Trophoblast cell (in vitro differentiated cells and primary cell): ENCODE measurements at regions not wholly inside any gene's neighbourhood (a gene's known extent, or its start where the extent isn't known, plus 50 kb on each side); places are given as distances from the start of the nearest gene placed in this dataset.

Experiments used
- DNase-seq, 2 donors: peaks; one replicate each; pipeline ENCODE4 v3.0.0-alpha.2; 2016
- H2AFZ ChIP-seq: 2 replicates; pipeline ENCODE4 v1.6.1; 2013; ENCODE audit warnings: low read length, moderate library complexity, mild to moderate bottlenecking; ENCODE audit not compliant: insufficient read depth, poor library complexity
- H2AK5ac ChIP-seq: 2 replicates; pipeline ENCODE4 v1.6.1; 2013; ENCODE audit warnings: mild to moderate bottlenecking, low read length
- H2BK120ac ChIP-seq: 2 replicates; pipeline ENCODE4 v1.6.1; 2013; ENCODE audit warnings: low read length, mild to moderate bottlenecking, moderate library complexity; ENCODE audit not compliant: insufficient read depth, poor library complexity
- H2BK12ac ChIP-seq: 2 replicates; pipeline ENCODE4 v1.6.1; 2013; ENCODE audit warnings: mild to moderate bottlenecking, low read length, moderate library complexity
- H2BK5ac ChIP-seq: 2 replicates; pipeline ENCODE4 v1.6.1; 2013; ENCODE audit warnings: low read length, low read depth, moderate library complexity, mild to moderate bottlenecking; ENCODE audit not compliant: poor library complexity
- H3K14ac ChIP-seq: 2 replicates; pipeline ENCODE4 v1.6.1; 2013; ENCODE audit warnings: mild to moderate bottlenecking, low read length
- H3K18ac ChIP-seq: 2 replicates; pipeline ENCODE4 v1.6.1; 2013; ENCODE audit warnings: mild to moderate bottlenecking, low read length
- H3K23ac ChIP-seq: 2 replicates; pipeline ENCODE4 v1.6.1; 2013; ENCODE audit warnings: low read length
- H3K27ac ChIP-seq: 2 replicates; pipeline ENCODE4 v1.5.1; 2013; ENCODE audit warnings: low read depth, mild to moderate bottlenecking, inconsistent platforms, low read length, moderate library complexity
- H3K27me3 ChIP-seq: 2 replicates; pipeline ENCODE4 v1.6.1; 2013; ENCODE audit warnings: inconsistent platforms, mild to moderate bottlenecking, low read length, moderate library complexity; ENCODE audit not compliant: insufficient read depth
- H3K36me3 ChIP-seq, 2 experiments: 1 replicate in 1 of 2; 2 replicates in 1 of 2; pipeline ENCODE4 v1.6.1; 2013; ENCODE audit warnings: low read length in 2 of 2, mild to moderate bottlenecking in 2 of 2, moderate library complexity in 1 of 2; ENCODE audit not compliant: insufficient read depth in 2 of 2, control insufficient read depth in 1 of 2
- H3K4ac ChIP-seq: 2 replicates; pipeline ENCODE4 v1.6.1; 2013; ENCODE audit warnings: low read depth, mild to moderate bottlenecking, low read length, moderate library complexity
- H3K4me1 ChIP-seq, 2 experiments: 1 replicate in 1 of 2; 2 replicates in 1 of 2; pipeline ENCODE4 v1.6.1; 2013; ENCODE audit warnings: low read length in 2 of 2, mild to moderate bottlenecking in 2 of 2, moderate library complexity in 1 of 2; ENCODE audit not compliant: insufficient read depth in 2 of 2, control insufficient read depth in 1 of 2
- H3K4me2 ChIP-seq: 2 replicates; pipeline ENCODE4 v1.6.1; 2013; ENCODE audit warnings: inconsistent platforms, mild to moderate bottlenecking, low read length, moderate library complexity
- H3K4me3 ChIP-seq: 2 replicates; pipeline ENCODE4 v1.5.1; 2013; ENCODE audit warnings: mild to moderate bottlenecking, low read depth, low read length, inconsistent platforms
- H3K79me1 ChIP-seq: one replicate; pipeline ENCODE4 v1.6.1; 2013; ENCODE audit warnings: low read length
- H3K79me2 ChIP-seq: 2 replicates; pipeline ENCODE4 v1.6.1; 2013; ENCODE audit warnings: low read length, mild to moderate bottlenecking; ENCODE audit not compliant: control insufficient read depth, insufficient read depth, poor library complexity
- H3K9ac ChIP-seq: 2 replicates; pipeline ENCODE4 v1.6.1; 2013; ENCODE audit warnings: mild to moderate bottlenecking, low read length
- H3K9me3 ChIP-seq: 2 replicates; pipeline ENCODE4 v1.6.1; 2013; ENCODE audit warnings: low read depth, mild to moderate bottlenecking, control low read depth, inconsistent platforms, low read length; ENCODE audit not compliant: insufficient read depth
- H4K12ac ChIP-seq: 2 replicates; pipeline ENCODE4 v1.6.1; 2013; ENCODE audit warnings: low read depth, mild to moderate bottlenecking, low read length, moderate library complexity
- H4K8ac ChIP-seq: 2 replicates; pipeline ENCODE4 v1.6.1; 2013; ENCODE audit warnings: low read depth, mild to moderate bottlenecking, low read length, moderate library complexity
- H4K91ac ChIP-seq: one replicate; pipeline ENCODE4 v1.6.1; 2013; ENCODE audit warnings: low read depth, mild to moderate bottlenecking, low read length, moderate library complexity
- WGBS: extraction: QIAGEN DNeasy Blood & Tissue Kit; methylation state at CpG from one replicate; pipeline ENCODE4 v1.1.7; 2013; ENCODE audit warnings: missing lambda C conversion rate; ENCODE audit not compliant: insufficient read length, insufficient coverage; ENCODE audit errors: extremely low coverage; 5-methylcytosine and 5-hydroxymethylcytosine counted together

DNA sequence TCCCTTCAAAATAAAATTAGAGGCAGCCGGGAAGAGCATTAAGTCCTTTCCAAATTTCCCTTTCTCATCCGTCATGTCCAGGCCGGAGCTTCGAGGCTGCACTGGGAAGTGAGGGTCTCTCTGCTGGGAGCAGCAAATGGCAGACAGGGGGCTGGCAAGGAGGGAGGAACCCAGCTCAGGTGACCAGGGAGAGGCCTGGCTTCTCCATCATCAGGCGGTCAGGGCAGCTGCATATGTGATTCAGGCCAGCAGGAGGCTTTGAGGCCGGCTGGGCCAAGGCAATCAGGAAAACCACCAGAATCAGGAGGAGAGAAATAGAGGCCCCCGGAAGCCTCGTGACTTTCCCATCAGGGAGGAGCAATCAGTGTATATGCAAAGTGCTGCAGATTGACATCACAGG is 85.0 kb upstream of the RPL38 start:
- no peaks in the 10 kb centered on the region for H3K79me1 ChIP-seq
- no CpG with 5 or more reads among the region's 8 CpGs for WGBS

GRCh38 chr17:74119049-74119580 is 84.4 kb upstream of the RPL38 start:
- no peak overlapping the region for H3K4ac ChIP-seq
- H3K18ac ChIP-seq = no peak overlapping the region
- H3K4me2 ChIP-seq = no peak overlapping the region
- H2BK120ac ChIP-seq = no peak overlapping the region
- H4K91ac ChIP-seq = no peak overlapping the region
- H2BK5ac ChIP-seq = no peak overlapping the region
- no peak overlapping the region for H4K12ac ChIP-seq
- H2BK12ac ChIP-seq = no peak overlapping the region
- H3K79me1 ChIP-seq = no peaks in the 10 kb centered on the region
- no peak overlapping the region for H3K14ac ChIP-seq
- H3K27me3 ChIP-seq = no peaks in the 10 kb centered on the region
- no peak overlapping the region for H3K4me3 ChIP-seq
- no peaks in the 10 kb centered on the region for H3K9me3 ChIP-seq
- H2AFZ ChIP-seq = no peak overlapping the region
- H2AK5ac ChIP-seq = no peak overlapping the region
- H3K27ac ChIP-seq = no peak overlapping the region
- no peaks in the 10 kb centered on the region for H3K79me2 ChIP-seq
- DNase-seq = no peak
- no peak overlapping the region for H3K9ac ChIP-seq
- H3K4me1 ChIP-seq = no peaks in the 10 kb centered on the region
- no CpG with 5 or more reads among the region's 16 CpGs for WGBS
- H3K23ac ChIP-seq = no peak overlapping the region
- no peaks in the 10 kb centered on the region for H3K36me3 ChIP-seq
- H4K8ac ChIP-seq = no peak overlapping the region

More for the DNA sequence above, 85.0 kb upstream of the RPL38 start:
- H3K9ac ChIP-seq = no peak overlapping the region
- no peak for DNase-seq
- H3K36me3 ChIP-seq = no peaks in the 10 kb centered on the region
- H3K4me1 ChIP-seq = no peaks in the 10 kb centered on the region
- H3K14ac ChIP-seq = no peak overlapping the region
- no peak overlapping the region for H3K18ac ChIP-seq
- H2BK12ac ChIP-seq = no peak overlapping the region
- H3K4me2 ChIP-seq = no peak overlapping the region
- H3K4me3 ChIP-seq = no peak overlapping the region
- H3K4ac ChIP-seq = no peak overlapping the region
- H2BK120ac ChIP-seq = no peak overlapping the region
- no peaks in the 10 kb centered on the region for H3K9me3 ChIP-seq
- no peak overlapping the region for H2AK5ac ChIP-seq
- no peak overlapping the region for H4K8ac ChIP-seq
- no peak overlapping the region for H3K27ac ChIP-seq
- H3K27me3 ChIP-seq = no peaks in the 10 kb centered on the region
- H3K23ac ChIP-seq = no peak overlapping the region
- H2BK5ac ChIP-seq = no peak overlapping the region
- H2AFZ ChIP-seq = no peak overlapping the region
- H4K12ac ChIP-seq = no peak overlapping the region
- H3K79me2 ChIP-seq = no peaks in the 10 kb centered on the region
- H4K91ac ChIP-seq = no peak overlapping the region

DNA sequence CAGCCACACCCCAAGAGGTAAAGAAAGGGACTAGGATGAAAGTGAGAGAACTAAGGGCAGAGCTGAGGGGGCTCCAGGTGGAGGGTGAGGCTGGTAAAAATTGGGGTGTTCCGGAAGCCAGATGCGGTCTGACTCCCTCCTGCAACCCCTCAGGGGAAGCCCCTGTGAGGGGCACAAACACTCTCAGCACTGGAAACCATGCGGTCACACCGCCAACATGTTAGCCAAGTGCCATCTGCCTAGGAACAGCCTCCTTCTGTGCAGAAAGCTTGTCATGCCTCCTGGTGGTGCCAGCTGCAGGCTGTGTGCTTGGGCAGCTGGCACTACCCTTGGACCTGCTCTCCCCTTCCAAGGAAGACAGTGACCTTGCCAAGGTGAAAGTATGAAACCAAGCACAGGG is 83.5 kb upstream of the RPL38 start:
- Histone ChIP-seq H2BK5ac (no peak overlapping the region), H3K4me3 (no peak overlapping the region), H3K79me2 (no peaks in the 10 kb centered on the region), H2BK12ac (no peak overlapping the region), H3K79me1 (no peaks in the 10 kb centered on the region), H2AFZ (no peak overlapping the region), H3K4me1 (peaks cover 0 to 2% of the 10 kb centered on the region in 2 experiments), H3K27me3 (no peaks in the 10 kb centered on the region), H3K36me3 (no peaks in the 10 kb centered on the region), H2BK120ac (no peak overlapping the region), H3K27ac (no peak overlapping the region), H3K4me2 (no peak overlapping the region), H4K12ac (no peak overlapping the region), H4K91ac (no peak overlapping the region), H3K4ac (no peak overlapping the region), H4K8ac (no peak overlapping the region), H2AK5ac (no peak overlapping the region), H3K9ac (no peak overlapping the region), H3K14ac (no peak overlapping the region), H3K9me3 (no peaks in the 10 kb centered on the region), H3K23ac (no peak overlapping the region), H3K18ac (no peak overlapping the region)
- WGBS = no CpG with 5 or more reads among the region's 4 CpGs
- no peak for DNase-seq

GRCh38 chr17:74123350-74123749 is 80.1 kb upstream of the RPL38 start:
- H3K79me2 ChIP-seq = no peaks in the 10 kb centered on the region
- no peak overlapping the region for H3K4me2 ChIP-seq
- H3K18ac ChIP-seq = no peak overlapping the region
- no peak overlapping the region for H3K4me3 ChIP-seq
- H3K27me3 ChIP-seq = no peaks in the 10 kb centered on the region
- no peak overlapping the region for H2BK12ac ChIP-seq
- H4K8ac ChIP-seq = no peak overlapping the region
- peaks cover 2% of the 10 kb centered on the region for H3K9me3 ChIP-seq
- H3K4me1 ChIP-seq = peaks cover 6% of the 10 kb centered on the region in 2 experiments
- H3K79me1 ChIP-seq = no peaks in the 10 kb centered on the region
- no peak overlapping the region for H2AFZ ChIP-seq
- H4K12ac ChIP-seq = no peak overlapping the region
- H3K23ac ChIP-seq = no peak overlapping the region
- no peak overlapping the region for H2AK5ac ChIP-seq
- H3K4ac ChIP-seq = no peak overlapping the region
- H2BK5ac ChIP-seq = no peak overlapping the region
- no peak overlapping the region for H3K9ac ChIP-seq
- H4K91ac ChIP-seq = no peak overlapping the region
- no peak overlapping the region for H2BK120ac ChIP-seq
- H3K14ac ChIP-seq = no peak overlapping the region
- no peaks in the 10 kb centered on the region for H3K36me3 ChIP-seq
- no peak overlapping the region for H3K27ac ChIP-seq
- peak in 1 of 2 donors; percentile 17 for DNase-seq
